NCI-H82 treated with DMSO at 0.1 percent for 48 hours (cell line): ENCODE measurements at regions not wholly inside any gene's neighbourhood (a gene's known extent, or its start where the extent isn't known, plus 50 kb on each side); places are given as distances from the start of the nearest gene placed in this dataset.
"Not testable (repeated sequence)": the region's sequence is repeated elsewhere in the genome, so short reads cannot be mapped to it uniquely, and the experiment has no call there.

ENCODE experiments used
- DNase-seq: peaks from one replicate; lab custom pipeline; 2025; ENCODE audit not compliant: unreplicated experiment; lab: John Stamatoyannopoulos, UW

DNA sequence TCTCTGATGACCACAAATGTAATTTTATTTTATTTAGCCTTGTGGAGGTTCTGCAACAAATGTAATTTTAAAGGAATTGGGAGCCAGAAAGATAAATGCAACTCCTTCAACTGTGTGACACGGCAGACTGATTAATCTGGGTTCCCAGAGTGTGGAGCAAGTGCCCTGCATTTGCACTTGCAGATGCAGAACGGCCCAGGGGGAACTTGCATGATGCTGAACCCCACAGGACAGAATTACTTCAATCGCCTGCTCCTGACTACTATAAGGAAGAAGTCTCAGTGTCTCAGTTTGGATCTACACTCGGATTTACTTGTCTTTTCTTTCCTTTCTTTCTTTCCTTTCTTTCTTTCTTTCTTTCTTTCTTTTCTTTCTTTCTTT lies 107.2 kb upstream of the ACBD5 start:
- DNase-seq: not testable (repeated sequence)

GRCh38 chr10:27345455-27345920 lies 104.9 kb upstream of the ACBD5 start:
- DNase-seq: no peak

DNA sequence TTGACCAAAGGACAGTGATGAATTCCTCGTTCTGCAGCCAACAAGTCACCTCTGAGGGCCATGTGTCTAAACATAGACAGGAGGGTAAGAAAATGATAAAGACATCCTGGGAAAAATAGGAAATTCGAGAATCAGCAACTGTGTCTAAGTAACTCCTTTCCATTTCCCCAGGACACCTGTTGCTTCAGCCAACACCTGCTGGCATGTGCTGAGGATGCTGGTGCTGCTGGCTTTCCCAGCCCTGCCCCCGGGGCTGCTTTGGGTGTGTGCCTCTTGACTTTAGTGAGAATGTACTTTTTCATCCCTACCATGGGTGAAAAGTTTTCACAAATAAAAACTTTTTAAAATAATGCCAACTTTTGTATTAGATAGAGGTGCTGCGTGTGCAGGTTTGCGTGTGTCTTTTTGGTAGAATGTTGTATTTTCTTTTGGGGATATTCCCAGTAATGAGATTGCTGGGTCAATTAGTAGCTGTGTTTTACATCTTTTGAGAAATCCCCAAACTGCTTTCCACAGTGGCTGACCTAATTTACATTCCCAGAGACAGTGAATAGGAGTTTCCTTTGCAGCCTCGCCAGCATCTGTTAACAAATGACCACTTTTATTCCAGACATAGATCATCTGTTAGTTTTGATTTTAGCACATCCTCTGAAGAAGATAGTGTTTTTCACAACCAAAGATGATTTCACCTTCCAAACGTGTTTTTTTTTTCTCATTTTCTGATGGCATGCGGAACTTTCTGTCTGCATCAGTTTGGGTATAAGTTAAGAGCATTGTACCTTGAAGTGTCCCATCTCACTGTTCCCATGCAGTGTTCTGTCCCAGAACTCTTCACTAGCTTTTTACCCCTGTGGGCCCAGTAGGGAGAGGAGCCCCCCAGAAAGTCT lies 104.2 kb upstream of the ACBD5 start:
- DNase-seq: no peak

DNA sequence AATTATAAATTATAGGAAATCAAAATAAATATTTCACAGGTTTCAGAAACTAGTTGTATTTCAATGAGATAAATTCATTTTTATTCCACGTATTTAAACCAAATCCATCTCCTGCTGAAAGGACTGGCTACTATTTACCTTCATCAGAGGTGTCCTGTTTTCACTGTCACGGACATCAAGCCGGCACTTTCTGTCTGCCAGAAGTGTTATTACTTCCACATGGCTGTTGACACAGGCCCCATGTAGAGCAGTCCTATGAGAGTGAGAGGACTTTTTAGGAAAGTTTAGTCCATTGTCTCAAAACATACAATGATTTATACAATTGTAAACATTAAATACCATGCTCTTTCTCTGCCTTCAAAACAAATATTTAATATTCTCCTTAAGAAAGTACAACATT lies 100.4 kb upstream of the ACBD5 start:
- no peak for DNase-seq

DNA sequence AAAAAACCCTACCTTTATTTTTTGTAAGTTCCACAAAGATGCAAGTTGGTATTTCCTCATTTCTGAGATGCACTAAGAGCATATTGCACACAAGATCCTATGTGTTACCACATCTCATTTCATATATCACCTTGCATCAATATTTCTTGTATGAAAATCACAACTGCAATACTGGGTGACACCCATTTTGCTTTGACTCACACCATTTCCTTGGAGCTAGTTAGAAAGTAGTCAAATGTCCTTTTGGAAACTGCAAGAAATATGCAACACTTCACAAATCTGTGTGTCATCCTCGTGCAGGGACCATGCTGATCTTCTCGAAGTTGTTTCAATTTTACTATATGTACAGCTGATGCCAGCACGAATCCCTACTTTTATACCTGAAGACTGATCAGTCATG lies 94.6 kb upstream of the ACBD5 start:
- DNase-seq: not testable (repeated sequence)

DNA sequence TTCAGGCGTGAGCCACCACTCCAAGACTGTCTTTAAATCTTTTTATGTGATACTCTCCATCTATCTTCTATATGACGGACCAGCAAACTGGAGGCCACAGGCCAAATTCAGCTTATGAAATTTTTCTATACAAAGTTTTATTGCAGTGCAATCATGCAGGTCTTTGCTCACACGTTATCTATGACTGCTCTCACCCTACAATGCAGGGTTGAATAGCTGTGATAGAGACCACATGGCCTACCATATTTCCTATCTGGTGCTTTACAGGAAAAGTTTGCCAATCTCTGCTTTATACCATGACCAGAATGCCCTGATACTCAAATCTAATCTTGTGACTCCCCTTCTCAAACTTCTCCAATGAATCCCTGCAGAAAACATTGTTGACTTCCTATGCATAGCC lies 89.5 kb upstream of the ACBD5 start:
- DNase-seq: no peak

DNA sequence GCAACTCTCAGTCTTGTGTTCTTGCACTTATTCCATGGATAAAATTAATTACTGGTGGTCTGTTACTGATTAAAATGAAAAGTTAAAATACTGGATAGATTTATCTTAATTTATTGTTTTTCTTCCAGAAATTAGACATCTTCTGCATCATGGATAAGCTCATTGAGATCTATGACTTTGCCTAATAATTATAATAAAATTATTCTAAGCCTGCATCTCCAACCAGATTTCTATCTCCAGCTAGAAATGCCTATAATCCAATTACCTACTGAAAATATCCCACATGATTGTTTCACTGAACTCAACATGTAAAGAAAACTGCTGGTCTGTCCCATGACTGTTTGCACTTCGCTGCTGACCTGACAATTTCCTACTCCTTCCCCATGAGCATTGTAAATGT lies 88.3 kb upstream of the ACBD5 start:
- no peak for DNase-seq

DNA sequence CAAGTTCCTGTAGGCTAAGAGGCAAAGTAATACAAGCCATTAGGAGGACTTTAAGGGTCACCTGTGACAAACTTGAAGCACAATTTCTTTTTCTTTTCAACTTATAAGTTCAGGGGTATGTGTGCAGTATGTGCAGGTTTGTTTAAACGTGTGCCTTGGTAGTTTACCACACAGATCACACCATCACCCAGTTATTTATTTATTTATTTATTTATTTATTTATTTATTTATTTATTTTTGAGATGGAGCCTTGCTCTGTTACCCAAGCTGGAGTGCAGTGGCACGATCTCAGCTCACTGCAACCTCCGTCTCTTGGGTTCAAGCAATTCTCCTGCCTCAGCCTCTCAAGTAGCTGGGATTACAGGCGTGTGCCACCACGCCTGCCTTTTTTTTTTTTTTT lies 86.2 kb upstream of the ACBD5 start:
- DNase-seq: not testable (repeated sequence)

- no peak for DNase-seq
Observed at GRCh38 chr10:27319752-27320431, 79.3 kb upstream of the ACBD5 start.

GRCh38 chr10:27319139-27319538 lies 78.5 kb upstream of the ACBD5 start:
- not testable (repeated sequence) for DNase-seq

DNA sequence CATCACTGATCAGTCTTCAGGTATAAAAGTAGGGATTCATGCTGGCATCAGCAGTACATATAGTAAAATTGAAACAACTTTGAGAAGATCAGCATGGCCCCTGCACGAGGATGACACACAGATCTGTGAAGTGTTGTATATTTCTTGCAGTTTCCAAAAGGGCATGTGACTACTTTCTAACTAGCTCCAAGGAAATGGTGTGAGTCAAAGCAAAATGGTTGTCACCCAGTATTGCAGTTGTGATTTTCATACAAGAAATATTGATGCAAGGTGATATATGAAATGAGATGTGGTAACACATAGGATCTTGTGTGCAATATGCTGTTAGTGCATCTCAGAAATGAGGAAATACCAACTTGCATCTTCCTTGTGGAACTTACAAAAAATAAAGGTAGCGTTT lies 74.5 kb upstream of the ACBD5 start:
- not testable (repeated sequence) for DNase-seq

GRCh38 chr10:27313586-27313985 lies 73.0 kb upstream of the ACBD5 start:
- DNase-seq: not testable (repeated sequence)

DNA sequence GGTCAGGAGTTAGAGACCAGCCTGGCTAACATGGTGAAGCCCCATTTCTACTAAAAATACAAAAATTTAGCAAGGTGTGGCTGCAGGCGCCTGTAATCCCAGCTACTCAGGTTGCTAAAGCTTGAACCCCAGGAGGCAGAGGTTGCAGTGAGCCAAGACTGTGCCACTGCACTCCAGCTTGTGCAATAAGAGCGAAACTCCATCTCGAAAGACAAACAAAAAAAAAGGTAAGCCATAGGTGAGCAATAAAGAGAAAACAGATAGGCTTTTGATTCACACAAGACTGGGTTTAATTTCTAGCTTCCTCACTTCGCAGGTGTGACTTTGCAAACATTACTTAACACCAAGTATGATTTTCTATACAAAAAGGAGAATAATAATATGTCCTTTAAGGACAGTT lies 72.3 kb upstream of the ACBD5 start:
- DNase-seq: no peak

DNA sequence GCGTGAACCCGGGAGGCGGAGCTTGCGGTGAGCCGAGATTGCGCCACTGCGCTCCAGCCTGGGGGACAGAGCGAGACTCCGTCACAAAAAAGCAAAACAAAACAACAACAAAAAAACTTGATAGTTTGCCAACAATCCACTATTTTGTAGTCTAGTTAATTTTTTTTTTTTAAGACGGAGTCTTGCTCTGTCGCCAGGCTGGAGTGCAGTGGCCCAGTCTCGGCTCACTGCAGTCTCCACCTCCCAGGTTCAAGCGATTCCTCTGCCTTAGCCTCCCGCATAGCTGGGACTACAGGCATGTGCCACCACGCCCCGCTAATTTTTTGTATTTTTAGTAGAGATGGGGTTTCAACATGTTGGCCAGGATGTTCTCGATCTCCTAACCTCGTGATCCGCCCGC lies 71.2 kb upstream of the ACBD5 start:
- not testable (repeated sequence) for DNase-seq

DNA sequence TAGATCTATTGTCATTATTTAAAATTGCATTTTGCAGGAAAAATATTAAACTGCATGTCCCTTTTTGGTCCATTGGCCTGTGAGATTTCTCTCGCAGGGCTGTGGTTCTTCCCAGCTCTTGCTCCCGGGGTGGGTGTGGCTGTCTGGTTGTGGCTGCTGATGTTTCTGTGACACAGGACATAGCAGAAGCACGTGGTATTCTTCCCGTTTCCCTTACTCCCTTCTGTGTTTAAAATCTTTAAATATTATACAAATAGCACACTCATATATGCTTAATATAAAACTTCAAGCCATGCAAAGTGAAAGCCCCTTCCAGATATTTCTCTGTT lies 57.9 kb upstream of the ACBD5 start:
- DNase-seq: not testable (repeated sequence)

DNA sequence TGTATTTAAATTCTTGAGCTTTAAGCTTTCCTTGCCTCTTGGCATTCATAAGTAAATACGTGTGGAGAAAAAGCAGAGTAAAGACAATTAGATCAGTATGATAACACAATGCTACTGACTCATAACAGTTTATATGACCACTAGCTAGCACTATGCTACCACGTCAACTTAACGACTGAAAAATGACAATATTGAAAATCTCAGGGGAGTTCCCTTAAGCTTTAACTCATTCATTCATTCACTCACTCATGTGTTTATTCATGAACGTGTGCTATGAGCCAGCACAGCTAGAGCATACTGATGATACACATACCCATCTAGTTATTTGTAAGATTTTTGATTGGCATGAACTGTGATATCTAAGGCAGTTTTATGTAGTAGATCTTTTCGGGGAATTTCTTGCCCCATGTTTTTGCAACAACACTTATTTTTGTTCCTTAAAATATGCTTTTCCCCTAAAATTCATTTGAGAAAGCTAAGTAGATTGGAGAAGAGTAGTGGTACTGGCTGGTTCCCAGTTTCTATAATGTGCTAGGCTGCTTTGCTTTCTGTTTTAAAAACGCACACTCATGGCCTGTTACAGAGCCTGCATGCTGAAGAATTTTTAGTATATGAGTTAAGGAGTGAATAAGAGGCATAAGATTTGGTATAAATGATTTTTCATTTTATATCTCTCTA lies 57.4 kb upstream of the ACBD5 start:
- no peak for DNase-seq

- not testable (repeated sequence) for DNase-seq
Observed at GRCh38 chr10:27296285-27296684, 55.7 kb upstream of the ACBD5 start.

GRCh38 chr10:27291253-27291895 lies 50.8 kb upstream of the ACBD5 start:
- DNase-seq: not testable (repeated sequence)
